GM19023 (cell line): ENCODE measurements at regions not wholly inside any gene's neighbourhood (a gene's known extent, or its start where the extent isn't known, plus 50 kb on each side); places are given as distances from the start of the nearest gene placed in this dataset.

Source experiments
- ATAC-seq: cut with Tn5 transposase; IDR thresholded peaks from one replicate; pipeline ENCODE4 v1.9.1; 2021; ENCODE audit warnings: mild to moderate bottlenecking, moderate library complexity; ENCODE audit not compliant: unreplicated experiment

GRCh38 chr21:27647921-27648320, 681.0 kb upstream of the ADAMTS5 start:
- ATAC-seq = no peak

GRCh38 chr21:27647401-27647800, 680.5 kb upstream of the ADAMTS5 start:
- ATAC-seq = no peak

GRCh38 chr21:27646691-27647090, 679.8 kb upstream of the ADAMTS5 start:
- no peak for ATAC-seq

- ATAC-seq = no peak
These were observed 679.2 kb upstream of the ADAMTS5 start for GRCh38 chr21:27646056-27646455.

GRCh38 chr21:27645285-27645684, 678.4 kb upstream of the ADAMTS5 start:
- ATAC-seq = no peak

- ATAC-seq = no peak
These were observed 676.4 kb upstream of the ADAMTS5 start for GRCh38 chr21:27643326-27643725.

GRCh38 chr21:27639286-27639685, 672.4 kb upstream of the ADAMTS5 start:
- no peak for ATAC-seq

- no peak for ATAC-seq
These were observed 669.8 kb upstream of the ADAMTS5 start for GRCh38 chr21:27636656-27637055.

- ATAC-seq = no peak
These were observed 666.7 kb upstream of the ADAMTS5 start for GRCh38 chr21:27633631-27634030.

- no peak for ATAC-seq
These were observed 664.6 kb upstream of the ADAMTS5 start for GRCh38 chr21:27631471-27631870.

GRCh38 chr21:27622631-27623030, 655.7 kb upstream of the ADAMTS5 start:
- ATAC-seq = no peak

- no peak for ATAC-seq
These were observed 647.3 kb upstream of the ADAMTS5 start for GRCh38 chr21:27614231-27614630.

- no peak for ATAC-seq
These were observed 639.5 kb upstream of the ADAMTS5 start for GRCh38 chr21:27606422-27606821.

- ATAC-seq = no peak
These were observed 629.3 kb upstream of the ADAMTS5 start for GRCh38 chr21:27596196-27596595.

GRCh38 chr21:27595716-27596115, 628.8 kb upstream of the ADAMTS5 start:
- ATAC-seq = no peak

GRCh38 chr21:27590271-27590670, 623.4 kb upstream of the ADAMTS5 start:
- no peak for ATAC-seq

- no peak for ATAC-seq
These were observed 622.9 kb upstream of the ADAMTS5 start for GRCh38 chr21:27589781-27590180.

GRCh38 chr21:27586986-27587385, 620.1 kb upstream of the ADAMTS5 start:
- no peak for ATAC-seq

GRCh38 chr21:27586326-27586725, 619.4 kb upstream of the ADAMTS5 start:
- no peak for ATAC-seq

GRCh38 chr21:27584256-27584655, 617.4 kb upstream of the ADAMTS5 start:
- no peak for ATAC-seq

- ATAC-seq = no peak
These were observed 616.1 kb upstream of the ADAMTS5 start for GRCh38 chr21:27582948-27583430.

- no peak for ATAC-seq
These were observed 615.5 kb upstream of the ADAMTS5 start for GRCh38 chr21:27582246-27582947.

GRCh38 chr21:27581168-27581567, 614.3 kb upstream of the ADAMTS5 start:
- no peak for ATAC-seq
